ENCODE measurements at regions not wholly inside any gene's neighbourhood (a gene's known extent, or its start where the extent isn't known, plus 50 kb on each side); places are given as distances from the start of the nearest gene placed in this dataset.
"Not testable (repeated sequence)": the region's sequence is repeated elsewhere in the genome, so short reads cannot be mapped to it uniquely, and the experiment has no call there.

- DNase-seq (ENCODE audit: low read depth), result no peak
These were observed 161.7 kb downstream of the BMP7 start for GRCh38 chr20:57104651-57105204.

- DNase-seq (ENCODE audit: low read depth), result no peak
These were observed 160.3 kb downstream of the BMP7 start for GRCh38 chr20:57106030-57106682.

GRCh38 chr20:57106692-57107091 is 159.7 kb downstream of the BMP7 start:
- no peak for DNase-seq (ENCODE audit: low read depth)

GRCh38 chr20:57107208-57107607 is 159.2 kb downstream of the BMP7 start:
- no peak for DNase-seq (ENCODE audit: low read depth)

- no peak for DNase-seq (ENCODE audit: low read depth)
These were observed 158.2 kb downstream of the BMP7 start for GRCh38 chr20:57108218-57108617.

GRCh38 chr20:57108742-57109570 is 157.5 kb downstream of the BMP7 start:
- no peak for DNase-seq (ENCODE audit: low read depth)

- no peak for DNase-seq (ENCODE audit: low read depth)
These were observed 156.9 kb downstream of the BMP7 start for GRCh38 chr20:57109571-57109953.

GRCh38 chr20:57110121-57111027 is 156.1 kb downstream of the BMP7 start:
- DNase-seq (ENCODE audit: low read depth), result not testable (repeated sequence)

- DNase-seq (ENCODE audit: low read depth), result no peak
These were observed 155.4 kb downstream of the BMP7 start for GRCh38 chr20:57111028-57111373.

- DNase-seq (ENCODE audit: low read depth), result no peak
These were observed 154.0 kb downstream of the BMP7 start for GRCh38 chr20:57112448-57112847.

- no peak for DNase-seq (ENCODE audit: low read depth)
These were observed 152.0 kb downstream of the BMP7 start for GRCh38 chr20:57114290-57115005.

- DNase-seq (ENCODE audit: low read depth), result no peak
These were observed 149.1 kb downstream of the BMP7 start for GRCh38 chr20:57117296-57117695.

- DNase-seq (ENCODE audit: low read depth), result no peak
These were observed 148.2 kb downstream of the BMP7 start for GRCh38 chr20:57118107-57118769.

Data from GM04504 (cell line).